Omental fat pad (tissue), 3 donors: ENCODE measurements at regions not wholly inside any gene's neighbourhood (a gene's known extent, or its start where the extent isn't known, plus 50 kb on each side); places are given as distances from the start of the nearest gene placed in this dataset.

ENCODE experiments used
- ATAC-seq: fragments of 150-250 bp; one replicate; pipeline ENCODE4 v1.9.1; 2016; ENCODE audit warnings: mild to moderate bottlenecking, moderate library complexity; ENCODE audit not compliant: low FRiP score
- DNase-seq: peaks from one replicate; pipeline ENCODE4 v3.0.0-alpha.2; 2019; ENCODE audit warnings: low spot score
- CTCF ChIP-seq, 3 donors: fragments of 450-650 bp; IDR thresholded peaks; one replicate each; pipeline ENCODE4 v1.5.1; 2016 to 2017; ENCODE audit warnings: antibody characterized with exemption in 3 of 3, mild to moderate bottlenecking in 3 of 3, moderate library complexity in 2 of 3

GRCh38 chr10:42975005-42975493, 101.8 kb upstream of the RET start:
- DNase-seq (peak; percentile 13), ATAC-seq (no peak)
- TF ChIP-seq CTCF (IDR thresholded peaks at IDR 0.05): no peak

- ATAC-seq: no peak
- TF ChIP-seq CTCF (IDR thresholded peaks at IDR 0.05): no peak
- DNase-seq: peak; percentile 12
Measured at GRCh38 chr10:42975558-42976340, 101.1 kb upstream of the RET start.

GRCh38 chr10:42976351-42977031, 100.4 kb upstream of the RET start:
- TF ChIP-seq CTCF (IDR thresholded peaks at IDR 0.05): no peak
- peak; percentile 17 for DNase-seq
- no peak for ATAC-seq

GRCh38 chr10:42977032-42977416, 99.8 kb upstream of the RET start:
- no peak for ATAC-seq
- TF ChIP-seq CTCF (IDR thresholded peaks at IDR 0.05): no peak
- DNase-seq: peak; percentile 11

GRCh38 chr10:42979181-42979580, 97.7 kb upstream of the RET start:
- ATAC-seq (no peak), DNase-seq (no peak)
- TF ChIP-seq CTCF (IDR thresholded peaks at IDR 0.05): no peak

- no peak for TF ChIP-seq CTCF (IDR thresholded peaks at IDR 0.05)
- ATAC-seq: no peak
- DNase-seq: peak; percentile 20
Measured at GRCh38 chr10:42979721-42980467, 97.0 kb upstream of the RET start.
